Activated CD8-positive, alpha-beta T cell treated with anti-CD3 and anti-CD28 coated beads for 36 hours (primary cell): ENCODE measurements at regions not wholly inside any gene's neighbourhood (a gene's known extent, or its start where the extent isn't known, plus 50 kb on each side); places are given as distances from the start of the nearest gene placed in this dataset.
A peak's percentile ranks its signal among the peaks of the same experiment; 100 is the strongest.
"Not testable (repeated sequence)": the region's sequence is repeated elsewhere in the genome, so short reads cannot be mapped to it uniquely, and the experiment has no call there.

Source experiments
- ATAC-seq: fragments of 200-7000 bp; cut with Tn5 transposase; one replicate; pipeline ENCODE4 v1.10.0; 2021; ENCODE audit warnings: mild to moderate bottlenecking, moderate library complexity
- CTCF ChIA-PET: fragments of 350-600 bp; sonication (Branson Sonifier 250); formaldehyde crosslinking; loops from one replicate; lab custom pipeline; 2021; ENCODE audit warnings: antibody characterized with exemption; lab: Charles Lee
- POLR2A ChIA-PET: fragments of 350-600 bp; sonication (Branson Sonifier 250); formaldehyde crosslinking; loops from one replicate; lab custom pipeline; 2021; ENCODE audit warnings: antibody characterized with exemption; lab: Charles Lee
- DNase-seq: peaks from one replicate; pipeline ENCODE4 v3.0.0-alpha.2; 2020
- H3K27ac Mint-ChIP-seq: one replicate; pipeline ENCODE4 v1.8.0; 2021; ENCODE audit warnings: mild to moderate bottlenecking, mixed read lengths
- H3K27me3 Mint-ChIP-seq: one replicate; pipeline ENCODE4 v1.8.0; 2021; ENCODE audit warnings: mixed read lengths
- H3K36me3 Mint-ChIP-seq: one replicate; pipeline ENCODE4 v1.8.0; 2021; ENCODE audit warnings: low read depth, mixed read lengths
- H3K4me1 Mint-ChIP-seq: one replicate; pipeline ENCODE4 v1.8.0; 2021; ENCODE audit warnings: low read depth, mixed read lengths
- H3K4me3 Mint-ChIP-seq: one replicate; pipeline ENCODE4 v1.8.0; 2021; ENCODE audit warnings: mild to moderate bottlenecking, moderate library complexity, mixed read lengths
- H3K9me3 Mint-ChIP-seq: one replicate; pipeline ENCODE4 v1.8.0; 2021; ENCODE audit warnings: mixed read lengths
- intact Hi-C: fragments of 100-400 bp; cut with micrococcal nuclease; formaldehyde crosslinking; loops from one replicate; pipeline ENCODE4 v1.10.0; 2022
- TF ChIP-seq, protein P1 (sequence below): fragments of 200-600 bp; IDR thresholded peaks from one replicate; pipeline ENCODE4 v1.8.0; 2022; ENCODE audit warnings: antibody characterized with exemption, mild to moderate bottlenecking

DNA sequence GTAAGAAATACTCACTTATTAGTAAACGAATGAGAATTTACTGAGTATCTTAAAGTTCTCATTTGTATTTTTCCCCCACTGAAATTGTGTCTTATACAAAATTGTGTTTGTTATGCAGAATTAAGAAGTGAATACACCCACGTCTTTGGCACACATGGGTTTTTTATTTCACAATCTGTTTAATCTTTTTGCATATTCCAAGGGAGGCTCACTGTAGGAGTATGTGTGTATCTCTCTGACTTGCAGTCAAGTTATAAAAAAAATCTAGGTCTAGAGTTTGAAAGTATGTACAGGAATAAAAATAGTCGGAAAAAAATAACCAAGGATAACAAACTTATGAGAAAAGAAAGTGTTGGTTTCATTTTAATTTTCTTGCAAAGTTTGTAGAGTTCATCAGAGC, 255.2 kb downstream of the PDCD6IP start:
- ChIA-PET CTCF (no interaction called here), POLR2A (no interaction called here)
- H3K27ac Mint-ChIP-seq, result no peak overlapping the region
- ATAC-seq, result no peak
- H3K9me3 Mint-ChIP-seq, result no peaks in the 10 kb centered on the region
- no peaks in the 10 kb centered on the region for H3K27me3 Mint-ChIP-seq
- no peaks in the 10 kb centered on the region for H3K36me3 Mint-ChIP-seq
- no peak for DNase-seq
- no peak overlapping the region for H3K4me3 Mint-ChIP-seq
- intact Hi-C loops, result no loop called here
- peaks cover 2% of the 10 kb centered on the region for H3K4me1 Mint-ChIP-seq
- TF ChIP-seq, protein P1, sequence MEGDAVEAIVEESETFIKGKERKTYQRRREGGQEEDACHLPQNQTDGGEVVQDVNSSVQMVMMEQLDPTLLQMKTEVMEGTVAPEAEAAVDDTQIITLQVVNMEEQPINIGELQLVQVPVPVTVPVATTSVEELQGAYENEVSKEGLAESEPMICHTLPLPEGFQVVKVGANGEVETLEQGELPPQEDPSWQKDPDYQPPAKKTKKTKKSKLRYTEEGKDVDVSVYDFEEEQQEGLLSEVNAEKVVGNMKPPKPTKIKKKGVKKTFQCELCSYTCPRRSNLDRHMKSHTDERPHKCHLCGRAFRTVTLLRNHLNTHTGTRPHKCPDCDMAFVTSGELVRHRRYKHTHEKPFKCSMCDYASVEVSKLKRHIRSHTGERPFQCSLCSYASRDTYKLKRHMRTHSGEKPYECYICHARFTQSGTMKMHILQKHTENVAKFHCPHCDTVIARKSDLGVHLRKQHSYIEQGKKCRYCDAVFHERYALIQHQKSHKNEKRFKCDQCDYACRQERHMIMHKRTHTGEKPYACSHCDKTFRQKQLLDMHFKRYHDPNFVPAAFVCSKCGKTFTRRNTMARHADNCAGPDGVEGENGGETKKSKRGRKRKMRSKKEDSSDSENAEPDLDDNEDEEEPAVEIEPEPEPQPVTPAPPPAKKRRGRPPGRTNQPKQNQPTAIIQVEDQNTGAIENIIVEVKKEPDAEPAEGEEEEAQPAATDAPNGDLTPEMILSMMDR, result no peak

DNA sequence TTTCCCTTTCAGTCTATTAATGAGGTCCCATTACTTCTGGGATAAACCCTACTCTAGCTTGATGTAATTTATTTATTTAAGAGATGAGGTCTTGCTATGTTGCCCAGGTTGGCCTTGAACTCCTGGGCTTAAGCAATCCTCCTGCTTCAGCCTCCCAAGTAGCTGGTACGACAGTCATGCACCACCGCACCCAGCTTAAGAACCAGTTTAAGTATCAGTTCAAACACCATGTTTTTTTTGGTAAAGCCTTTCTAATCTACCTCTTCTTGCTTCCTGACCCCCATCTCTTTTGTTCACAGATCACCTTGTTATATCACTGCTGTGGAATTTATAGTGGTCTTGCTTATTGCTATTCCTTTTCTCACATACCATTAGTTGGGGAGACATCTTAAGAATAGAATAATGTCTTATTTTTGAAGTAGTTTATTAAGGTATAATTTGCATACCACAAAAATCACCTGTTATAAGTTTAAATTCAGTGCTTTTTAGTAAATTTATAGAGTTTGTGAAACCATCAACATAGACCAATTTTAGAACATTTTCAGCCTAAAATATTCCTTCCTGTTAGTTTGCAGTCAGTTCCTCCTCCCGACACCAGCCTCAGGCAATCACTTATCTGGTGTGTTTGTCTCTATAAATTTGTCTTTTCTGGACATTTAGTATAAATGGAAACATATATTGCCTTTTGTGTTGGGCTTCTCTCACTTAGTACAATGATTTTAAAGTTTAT, 257.9 kb downstream of the PDCD6IP start:
- intact Hi-C loops, result no loop called here
- Mint-ChIP-seq H3K4me1 (peaks cover 2% of the 10 kb centered on the region), H3K4me3 (no peak overlapping the region), H3K36me3 (no peaks in the 10 kb centered on the region), H3K27me3 (no peaks in the 10 kb centered on the region), H3K27ac (no peak overlapping the region), H3K9me3 (peaks cover 4% of the 10 kb centered on the region)
- TF ChIP-seq, protein P1, result no peak
- ATAC-seq, result no peak
- no peak for DNase-seq
- POLR2A ChIA-PET, result no interaction called here
- CTCF ChIA-PET, result no interaction called here

DNA sequence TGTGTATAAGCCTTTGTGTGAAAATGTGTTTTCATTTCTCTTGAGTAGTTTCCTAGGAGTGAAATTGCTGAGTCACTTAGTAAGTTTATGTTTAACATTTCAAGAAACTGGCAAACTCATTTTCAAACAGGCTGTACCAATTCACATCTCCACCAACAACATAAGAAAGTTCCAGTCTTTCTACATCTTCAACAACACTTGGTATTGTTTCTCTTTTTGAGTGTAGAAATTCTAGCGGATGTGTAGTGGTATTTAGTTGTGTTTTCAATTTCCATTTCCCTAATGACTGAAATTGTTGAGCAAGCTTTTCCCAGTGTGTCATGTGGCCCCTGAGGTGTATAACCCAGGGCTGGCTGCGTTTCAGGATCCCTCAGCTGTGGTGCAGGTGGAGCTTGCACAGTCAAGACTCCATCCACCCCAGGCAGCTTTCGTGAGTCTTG, 258.5 kb downstream of the PDCD6IP start:
- Mint-ChIP-seq H3K4me3 (no peak overlapping the region), H3K27ac (no peak overlapping the region), H3K27me3 (no peaks in the 10 kb centered on the region), H3K4me1 (peaks cover 2% of the 10 kb centered on the region), H3K36me3 (no peaks in the 10 kb centered on the region), H3K9me3 (peaks cover 4% of the 10 kb centered on the region)
- DNase-seq, result peak; percentile 19
- POLR2A ChIA-PET, result no interaction called here
- CTCF ChIA-PET, result no interaction called here
- peak; percentile 61 for ATAC-seq
- TF ChIP-seq, protein P1, result no peak
- intact Hi-C loops, result no loop called here

DNA sequence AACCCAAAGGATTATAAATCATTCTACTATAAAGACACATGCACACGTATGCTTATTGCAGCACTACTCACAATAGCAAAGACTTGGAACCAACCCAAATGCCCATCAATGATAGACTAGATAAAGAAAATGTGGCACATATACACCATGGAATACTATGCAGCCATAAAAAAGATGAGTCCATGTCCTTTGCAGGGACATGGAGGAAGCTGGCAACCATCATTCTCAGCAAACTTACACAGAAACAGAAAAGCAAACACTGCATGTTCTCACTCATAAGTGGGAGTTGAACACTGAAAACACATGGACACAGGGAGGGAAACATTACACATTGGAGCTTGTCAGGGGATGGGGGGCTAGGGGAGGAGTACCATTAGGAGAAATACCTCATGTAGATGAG, 262.6 kb downstream of the PDCD6IP start:
- DNase-seq, ATAC-seq, H3K36me3 Mint-ChIP-seq, H3K27ac Mint-ChIP-seq, CTCF ChIA-PET, H3K9me3 Mint-ChIP-seq, H3K27me3 Mint-ChIP-seq, H3K4me1 Mint-ChIP-seq, intact Hi-C loops, H3K4me3 Mint-ChIP-seq: not testable (repeated sequence)
- POLR2A ChIA-PET, result interaction anchor here (0.7 kb wide), 1 partner anchor 25 kb away, joined by 3 read pairs; no protein-coding TSS in a partner anchor

DNA sequence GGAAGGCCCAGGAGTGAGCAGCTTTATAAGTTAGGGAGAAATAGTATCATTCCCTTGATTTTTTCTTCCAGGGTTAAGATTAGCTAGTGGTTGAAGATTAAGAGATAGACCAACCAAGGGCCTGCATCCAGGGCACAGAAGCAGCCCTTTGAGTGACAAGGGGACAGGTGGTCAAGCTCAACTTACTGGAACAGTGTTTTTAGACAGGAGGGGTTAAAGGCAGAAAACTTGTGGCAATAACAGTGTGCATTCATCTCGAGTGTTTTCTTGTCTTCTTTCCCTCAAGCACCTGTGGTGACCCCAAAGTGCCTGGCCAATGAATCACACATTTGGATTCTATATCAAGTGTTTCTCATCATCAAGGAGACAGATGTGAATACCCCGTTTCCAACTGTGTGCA, 267.5 kb downstream of the PDCD6IP start:
- Mint-ChIP-seq H3K4me3 (no peak overlapping the region), H3K4me1 (no peaks in the 10 kb centered on the region), H3K27me3 (no peaks in the 10 kb centered on the region), H3K36me3 (no peaks in the 10 kb centered on the region), H3K9me3 (peaks cover 2% of the 10 kb centered on the region), H3K27ac (no peak overlapping the region)
- ATAC-seq, result no peak
- intact Hi-C loops, result no loop called here
- ChIA-PET CTCF (interaction anchor here (3.0 kb wide), 1 partner anchor 183 kb away, joined by 8 read pairs; no protein-coding TSS in a partner anchor), POLR2A (no interaction called here)
- DNase-seq, result no peak
- TF ChIP-seq, protein P1, result no peak
